ENCODE measurements at regions not wholly inside any gene's neighbourhood (a gene's known extent, or its start where the extent isn't known, plus 50 kb on each side); places are given as distances from the start of the nearest gene placed in this dataset.
"Not testable (repeated sequence)": the region's sequence is repeated elsewhere in the genome, so short reads cannot be mapped to it uniquely, and the experiment has no call there.

- no peak for DNase-seq
These were observed 160.9 kb downstream of the RTL9 start for GRCh38 chrX:110519501-110519900.

- no peak for DNase-seq
These were observed 161.3 kb downstream of the RTL9 start for GRCh38 chrX:110519906-110520452.

GRCh38 chrX:110520652-110521051 lies 162.0 kb downstream of the RTL9 start:
- not testable (repeated sequence) for DNase-seq

- no peak for DNase-seq
These were observed 173.4 kb downstream of the RTL9 start for GRCh38 chrX:110531873-110532580.

GRCh38 chrX:110532581-110532931 lies 173.9 kb downstream of the RTL9 start:
- DNase-seq, result no peak

GRCh38 chrX:110536816-110537215 lies 178.2 kb downstream of the RTL9 start:
- DNase-seq, result no peak

- no peak for DNase-seq
These were observed 182.6 kb downstream of the RTL9 start for GRCh38 chrX:110541266-110541665.

GRCh38 chrX:110550854-110551253 lies 192.2 kb downstream of the RTL9 start:
- not testable (repeated sequence) for DNase-seq

GRCh38 chrX:110557864-110558263 lies 199.2 kb downstream of the RTL9 start:
- no peak for DNase-seq

- no peak for DNase-seq
These were observed 199.8 kb downstream of the RTL9 start for GRCh38 chrX:110558406-110558805.

GRCh38 chrX:110561034-110561433 lies 202.4 kb downstream of the RTL9 start:
- no peak for DNase-seq

- no peak for DNase-seq
These were observed 204.6 kb downstream of the RTL9 start for GRCh38 chrX:110563282-110563681.

- no peak for DNase-seq
These were observed 209.8 kb downstream of the RTL9 start for GRCh38 chrX:110568441-110568840.

- DNase-seq, result peak; percentile 56
These were observed 210.9 kb downstream of the RTL9 start for GRCh38 chrX:110569506-110569905.

GRCh38 chrX:110578270-110578669 lies 217.3 kb downstream of the CHRDL1 start:
- DNase-seq, result no peak

- no peak for DNase-seq
These were observed 211.5 kb downstream of the CHRDL1 start for GRCh38 chrX:110584083-110584482.

- DNase-seq, result peak; percentile 73
These were observed 207.5 kb downstream of the CHRDL1 start for GRCh38 chrX:110588164-110588563.

- DNase-seq, result peak; percentile 6
These were observed 206.8 kb downstream of the CHRDL1 start for GRCh38 chrX:110588853-110589252.

GRCh38 chrX:110600745-110601310 lies 194.8 kb downstream of the CHRDL1 start:
- DNase-seq, result no peak

- DNase-seq, result no peak
These were observed 181.0 kb downstream of the CHRDL1 start for GRCh38 chrX:110614596-110614995.

All from NCI-H69 (cell line).